Neural progenitor cell (in vitro differentiated cells): ENCODE measurements at regions not wholly inside any gene's neighbourhood (a gene's known extent, or its start where the extent isn't known, plus 50 kb on each side); places are given as distances from the start of the nearest gene placed in this dataset.

Experiments used
- EZH2 ChIP-seq: fragments of 200-600 bp; sonication (generic); IDR thresholded peaks from 2 replicates; pipeline ENCODE4 v1.6.1; 2017; ENCODE audit warnings: antibody characterized with exemption, mild to moderate bottlenecking, moderate library complexity
- TF ChIP-seq, protein P1 (sequence below): fragments of 200-600 bp; sonication (generic); IDR thresholded peaks from 2 replicates; pipeline ENCODE4 v1.5.1; 2017; ENCODE audit warnings: antibody characterized with exemption, mild to moderate bottlenecking

DNA sequence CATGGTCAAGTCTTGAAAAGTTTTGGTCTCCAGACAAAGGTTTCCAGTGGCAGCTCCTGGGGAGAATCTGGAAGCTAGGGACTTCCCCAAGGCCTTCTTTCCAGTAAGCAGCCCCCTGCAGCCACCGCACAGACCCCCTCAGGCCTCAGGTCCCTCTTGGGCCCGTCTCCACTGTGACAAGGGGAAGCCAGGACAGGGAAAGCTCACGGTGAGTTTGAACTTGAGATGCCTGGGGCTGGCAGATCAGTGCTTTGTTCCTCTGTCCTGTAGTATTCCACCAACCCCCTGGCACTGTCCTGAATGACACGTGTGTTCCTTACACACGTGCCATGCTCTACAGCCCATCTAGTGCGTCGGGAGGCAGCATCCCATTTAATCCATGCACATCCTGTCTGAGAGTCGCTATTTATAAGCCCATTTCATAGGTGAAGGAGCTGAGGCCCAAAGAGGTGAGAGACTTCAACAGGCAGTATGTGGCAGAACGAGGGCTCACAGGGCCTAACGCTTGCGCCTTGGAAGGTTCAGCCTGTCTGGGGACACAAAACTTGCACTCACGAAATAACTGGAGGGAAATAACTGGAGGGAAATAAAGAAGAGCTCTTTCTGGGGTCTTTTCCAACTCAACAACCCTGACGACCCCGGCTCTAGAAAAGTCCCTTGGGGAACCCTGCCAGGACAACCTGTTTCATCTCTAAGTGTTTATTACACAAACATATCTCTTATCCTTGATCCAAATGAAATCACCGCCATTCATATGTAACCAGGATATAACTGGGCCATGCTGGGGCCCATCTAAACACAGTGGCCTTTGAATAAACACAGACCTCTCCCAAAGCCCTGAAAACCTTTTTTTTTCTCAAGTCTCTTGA lies 123.0 kb downstream of the BANF2 start:
- TF ChIP-seq, protein P1, sequence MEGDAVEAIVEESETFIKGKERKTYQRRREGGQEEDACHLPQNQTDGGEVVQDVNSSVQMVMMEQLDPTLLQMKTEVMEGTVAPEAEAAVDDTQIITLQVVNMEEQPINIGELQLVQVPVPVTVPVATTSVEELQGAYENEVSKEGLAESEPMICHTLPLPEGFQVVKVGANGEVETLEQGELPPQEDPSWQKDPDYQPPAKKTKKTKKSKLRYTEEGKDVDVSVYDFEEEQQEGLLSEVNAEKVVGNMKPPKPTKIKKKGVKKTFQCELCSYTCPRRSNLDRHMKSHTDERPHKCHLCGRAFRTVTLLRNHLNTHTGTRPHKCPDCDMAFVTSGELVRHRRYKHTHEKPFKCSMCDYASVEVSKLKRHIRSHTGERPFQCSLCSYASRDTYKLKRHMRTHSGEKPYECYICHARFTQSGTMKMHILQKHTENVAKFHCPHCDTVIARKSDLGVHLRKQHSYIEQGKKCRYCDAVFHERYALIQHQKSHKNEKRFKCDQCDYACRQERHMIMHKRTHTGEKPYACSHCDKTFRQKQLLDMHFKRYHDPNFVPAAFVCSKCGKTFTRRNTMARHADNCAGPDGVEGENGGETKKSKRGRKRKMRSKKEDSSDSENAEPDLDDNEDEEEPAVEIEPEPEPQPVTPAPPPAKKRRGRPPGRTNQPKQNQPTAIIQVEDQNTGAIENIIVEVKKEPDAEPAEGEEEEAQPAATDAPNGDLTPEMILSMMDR: no peak
- no peak for TF ChIP-seq EZH2
